ENCODE measurements at regions not wholly inside any gene's neighbourhood (a gene's known extent, or its start where the extent isn't known, plus 50 kb on each side); places are given as distances from the start of the nearest gene placed in this dataset.

GRCh38 chr1:79842811-79843210, 836.3 kb upstream of the ADGRL4 start:
- TF ChIP-seq YY1 (IDR thresholded peaks at IDR 0.05; ENCODE audit: insufficient read depth, insufficient read length) (no peak), ZNF274 (IDR thresholded peaks at IDR 0.05; ENCODE audit: low read depth, low read length) (no peak)
